GM12878 (cell line): ENCODE measurements at regions not wholly inside any gene's neighbourhood (a gene's known extent, or its start where the extent isn't known, plus 50 kb on each side); places are given as distances from the start of the nearest gene placed in this dataset.

Source experiments
- EP300 ChIP-seq, 2 experiments: fragments of 150-350 bp in 1 of 2; IDR thresholded peaks; 2 replicates each; pipeline ENCODE4 v1.6.1; 2011 to 2012; ENCODE audit warnings: low read depth in 2 of 2, low read length in 2 of 2, borderline replicate concordance in 1 of 2, improper control_type of control experiment in 1 of 2, inconsistent platforms in 1 of 2; ENCODE audit not compliant: control insufficient read depth in 1 of 2
- EZH2 ChIP-seq: IDR thresholded peaks from 2 replicates; pipeline ENCODE4 v1.6.1; 2012; ENCODE audit warnings: low read depth, mild to moderate bottlenecking, control low read depth, inconsistent platforms, low read length, borderline replicate concordance; ENCODE audit not compliant: control insufficient read depth
- PAX5 ChIP-seq: IDR thresholded peaks from 2 replicates; pipeline ENCODE4 v1.6.1; 2011; ENCODE audit warnings: low read depth, low read length, borderline replicate concordance
- POLR2A ChIP-seq: IDR thresholded peaks from 2 replicates; pipeline ENCODE4 v1.6.1; 2011; ENCODE audit warnings: low read depth, mild to moderate bottlenecking, low read length
- POLR2AphosphoS5 ChIP-seq: IDR thresholded peaks from 2 replicates; pipeline ENCODE4 v1.6.1; 2011; ENCODE audit warnings: mild to moderate bottlenecking, low read length, inconsistent platforms
- RAD21 ChIP-seq: IDR thresholded peaks from 2 replicates; pipeline ENCODE4 v1.6.1; 2011; ENCODE audit warnings: mild to moderate bottlenecking, low read depth, low read length, moderate library complexity; ENCODE audit not compliant: insufficient read depth
- RB1 ChIP-seq: fragments of 450-650 bp; formaldehyde crosslinking; IDR thresholded peaks from 2 replicates; pipeline ENCODE4 v1.6.1; 2017; ENCODE audit warnings: mild to moderate bottlenecking, borderline replicate concordance
- ZNF274 ChIP-seq: IDR thresholded peaks from one replicate; pipeline ENCODE4 v1.8.0; 2011; ENCODE audit not compliant: insufficient read length, insufficient read depth
- ZZZ3 ChIP-seq: IDR thresholded peaks from 2 replicates; pipeline ENCODE4 v1.6.1; 2011; ENCODE audit warnings: low read depth; ENCODE audit not compliant: control insufficient read depth, insufficient read length
- TF ChIP-seq, protein P1 (sequence below), 3 experiments: IDR thresholded peaks in 2 of 3; conservative IDR thresholded peaks in 1 of 3; 2 replicates each; pipeline ENCODE4 v1.5.1; 2011; ENCODE audit warnings: low read depth in 3 of 3, low read length in 3 of 3, mild to moderate bottlenecking in 3 of 3, control low read depth in 2 of 3, moderate library complexity in 2 of 3, inconsistent platforms in 1 of 3, mixed read lengths in 1 of 3; ENCODE audit not compliant: control insufficient read depth in 2 of 3, insufficient read depth in 1 of 3; ENCODE audit errors: extremely low read depth in 1 of 3

DNA sequence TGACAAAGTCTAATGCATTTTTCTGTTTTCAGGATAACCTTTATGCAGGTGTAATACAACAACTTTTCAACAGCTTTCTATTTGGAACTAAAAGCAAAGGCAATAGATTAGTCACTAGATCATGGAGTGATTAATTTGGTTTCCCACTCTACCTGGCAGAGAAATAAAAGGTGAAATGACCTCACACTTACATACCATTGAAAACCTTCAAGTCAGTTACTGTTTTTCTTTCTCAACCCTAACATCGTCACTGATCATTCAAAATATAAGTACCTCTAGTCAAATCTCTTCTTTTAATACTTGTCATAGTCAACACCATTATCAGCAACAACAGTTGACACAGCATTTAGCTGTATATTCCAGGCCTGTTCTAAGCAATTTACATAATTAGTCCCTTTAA lies 85.1 kb upstream of the ZCCHC13 start:
- TF ChIP-seq, protein P1, sequence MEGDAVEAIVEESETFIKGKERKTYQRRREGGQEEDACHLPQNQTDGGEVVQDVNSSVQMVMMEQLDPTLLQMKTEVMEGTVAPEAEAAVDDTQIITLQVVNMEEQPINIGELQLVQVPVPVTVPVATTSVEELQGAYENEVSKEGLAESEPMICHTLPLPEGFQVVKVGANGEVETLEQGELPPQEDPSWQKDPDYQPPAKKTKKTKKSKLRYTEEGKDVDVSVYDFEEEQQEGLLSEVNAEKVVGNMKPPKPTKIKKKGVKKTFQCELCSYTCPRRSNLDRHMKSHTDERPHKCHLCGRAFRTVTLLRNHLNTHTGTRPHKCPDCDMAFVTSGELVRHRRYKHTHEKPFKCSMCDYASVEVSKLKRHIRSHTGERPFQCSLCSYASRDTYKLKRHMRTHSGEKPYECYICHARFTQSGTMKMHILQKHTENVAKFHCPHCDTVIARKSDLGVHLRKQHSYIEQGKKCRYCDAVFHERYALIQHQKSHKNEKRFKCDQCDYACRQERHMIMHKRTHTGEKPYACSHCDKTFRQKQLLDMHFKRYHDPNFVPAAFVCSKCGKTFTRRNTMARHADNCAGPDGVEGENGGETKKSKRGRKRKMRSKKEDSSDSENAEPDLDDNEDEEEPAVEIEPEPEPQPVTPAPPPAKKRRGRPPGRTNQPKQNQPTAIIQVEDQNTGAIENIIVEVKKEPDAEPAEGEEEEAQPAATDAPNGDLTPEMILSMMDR (IDR thresholded peaks at IDR 0.05 in 2 of 3, conservative IDR thresholded peaks at IDR 0.05 in 1 of 3; ENCODE audit: control insufficient read depth in 2 of 3, extremely low read depth in 1 of 3, insufficient read depth in 1 of 3, low read depth in 3 of 3, low read length in 3 of 3) = no peak
- TF ChIP-seq EP300 (IDR thresholded peaks at IDR 0.05; ENCODE audit: borderline replicate concordance in 1 of 2, control insufficient read depth in 1 of 2, low read depth in 2 of 2, low read length in 2 of 2) (no peak), PAX5 (no peak), POLR2A (no peak), EZH2 (no peak), ZNF274 (no peak), POLR2AphosphoS5 (no peak), RB1 (no peak), ZZZ3 (no peak), RAD21 (no peak)
